Mesendoderm (in vitro differentiated cells): ENCODE measurements at regions not wholly inside any gene's neighbourhood (a gene's known extent, or its start where the extent isn't known, plus 50 kb on each side); places are given as distances from the start of the nearest gene placed in this dataset.

ENCODE experiments used
- DNase-seq: peaks from one replicate; pipeline ENCODE4 v3.0.0; 2013
- H2AK5ac ChIP-seq: 2 replicates; pipeline ENCODE4 v1.6.1; 2013; ENCODE audit warnings: low read length, inconsistent platforms
- H2BK120ac ChIP-seq: 2 replicates; pipeline ENCODE4 v1.6.1; 2013; ENCODE audit warnings: low read depth, mild to moderate bottlenecking, low read length, moderate library complexity, mixed read lengths
- H2BK15ac ChIP-seq: replicated peaks from 2 replicates; pipeline ENCODE4 v1.6.1; 2013; ENCODE audit warnings: low read depth, mild to moderate bottlenecking, moderate library complexity
- H2BK5ac ChIP-seq: 2 replicates; pipeline ENCODE4 v1.6.1; 2013; ENCODE audit warnings: low read length, inconsistent platforms
- H3K18ac ChIP-seq: 2 replicates; pipeline ENCODE4 v1.6.1; 2013; ENCODE audit warnings: mild to moderate bottlenecking, low read length, mixed read lengths
- H3K23ac ChIP-seq: one replicate; pipeline ENCODE4 v1.6.1; 2013; ENCODE audit warnings: low read length
- H3K27ac ChIP-seq: 2 replicates; pipeline ENCODE4 v1.5.1; 2013; ENCODE audit warnings: low read depth, mild to moderate bottlenecking, inconsistent platforms, low read length, moderate library complexity
- H3K27me3 ChIP-seq: 2 replicates; pipeline ENCODE4 v1.6.1; 2013; ENCODE audit warnings: low read length, control low read depth, mild to moderate bottlenecking, inconsistent platforms; ENCODE audit not compliant: insufficient read depth, poor library complexity
- H3K36me3 ChIP-seq: 2 replicates; pipeline ENCODE4 v1.6.1; 2013; ENCODE audit warnings: low read length, inconsistent platforms; ENCODE audit not compliant: control insufficient read depth, insufficient read depth
- H3K4ac ChIP-seq: one replicate; pipeline ENCODE4 v1.6.1; 2013; ENCODE audit warnings: low read depth, mild to moderate bottlenecking, low read length, moderate library complexity
- H3K4me1 ChIP-seq: 2 replicates; pipeline ENCODE4 v1.6.1; 2013; ENCODE audit warnings: low read depth, low read length, inconsistent platforms; ENCODE audit not compliant: control insufficient read depth
- H3K4me2 ChIP-seq: 2 replicates; pipeline ENCODE4 v1.6.1; 2013; ENCODE audit warnings: low read length
- H3K4me3 ChIP-seq: 2 replicates; pipeline ENCODE4 v1.5.1; 2013; ENCODE audit warnings: mild to moderate bottlenecking, low read length
- H3K56ac ChIP-seq: one replicate; pipeline ENCODE4 v1.6.1; 2013; ENCODE audit warnings: low read length
- H3K79me1 ChIP-seq: 2 replicates; pipeline ENCODE4 v1.6.1; 2013; ENCODE audit warnings: low read length, inconsistent platforms
- H3K79me2 ChIP-seq: 2 replicates; pipeline ENCODE4 v1.6.1; 2013; ENCODE audit warnings: mild to moderate bottlenecking, low read length; ENCODE audit not compliant: control insufficient read depth, insufficient read depth
- H3K9ac ChIP-seq: 2 replicates; pipeline ENCODE4 v1.6.1; 2013; ENCODE audit warnings: low read length, inconsistent platforms
- H4K5ac ChIP-seq: one replicate; pipeline ENCODE4 v1.6.1; 2013; ENCODE audit warnings: low read length
- H4K8ac ChIP-seq: one replicate; pipeline ENCODE4 v1.6.1; 2013; ENCODE audit warnings: low read depth, mild to moderate bottlenecking, control low read depth, low read length, moderate library complexity
- WGBS: extraction: QIAGEN DNeasy Blood & Tissue Kit; methylation state at CpG from one replicate; pipeline ENCODE4 v1.1.7; 2013; ENCODE audit warnings: low lambda C conversion rate, missing lambda C conversion rate; ENCODE audit not compliant: insufficient coverage; ENCODE audit errors: extremely low coverage; 5-methylcytosine and 5-hydroxymethylcytosine counted together

DNA sequence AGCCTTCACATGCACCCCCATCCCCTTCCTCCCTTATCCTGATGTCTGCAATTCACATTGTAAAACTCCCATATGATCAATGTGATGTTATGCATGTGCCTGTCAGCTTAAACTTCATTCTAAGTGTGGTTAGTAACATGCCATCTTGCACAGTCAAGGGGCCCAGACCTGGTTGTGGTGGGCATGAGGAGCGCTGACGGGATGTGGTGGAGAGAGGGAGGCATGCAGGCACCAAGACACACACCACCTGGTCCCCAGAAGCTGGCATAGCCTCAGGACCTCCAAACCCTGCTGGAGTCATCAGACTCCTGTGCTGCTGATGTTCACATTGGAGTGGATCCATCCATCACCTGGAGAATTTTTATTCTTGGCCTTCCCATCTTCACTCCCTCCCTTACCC is 90.5 kb upstream of the ABCC4 start:
- Histone ChIP-seq H3K79me1 (no peaks in the 10 kb centered on the region), H3K4me3 (no peak overlapping the region), H3K27ac (no peak overlapping the region), H3K9ac (no peak overlapping the region), H3K36me3 (no peaks in the 10 kb centered on the region), H2BK5ac (no peak overlapping the region), H3K23ac (no peak overlapping the region), H3K4me1 (no peaks in the 10 kb centered on the region), H4K5ac (no peak overlapping the region), H3K4ac (no peak overlapping the region), H2BK15ac (no peak overlapping the region), H3K4me2 (no peak overlapping the region), H3K56ac (no peak overlapping the region), H4K8ac (no peak overlapping the region), H3K27me3 (no peaks in the 10 kb centered on the region), H2BK120ac (no peak overlapping the region), H2AK5ac (no peak overlapping the region), H3K79me2 (no peaks in the 10 kb centered on the region), H3K18ac (no peak overlapping the region)
- WGBS, result no CpG with 5 or more reads among the region's 2 CpGs
- no peak for DNase-seq

DNA sequence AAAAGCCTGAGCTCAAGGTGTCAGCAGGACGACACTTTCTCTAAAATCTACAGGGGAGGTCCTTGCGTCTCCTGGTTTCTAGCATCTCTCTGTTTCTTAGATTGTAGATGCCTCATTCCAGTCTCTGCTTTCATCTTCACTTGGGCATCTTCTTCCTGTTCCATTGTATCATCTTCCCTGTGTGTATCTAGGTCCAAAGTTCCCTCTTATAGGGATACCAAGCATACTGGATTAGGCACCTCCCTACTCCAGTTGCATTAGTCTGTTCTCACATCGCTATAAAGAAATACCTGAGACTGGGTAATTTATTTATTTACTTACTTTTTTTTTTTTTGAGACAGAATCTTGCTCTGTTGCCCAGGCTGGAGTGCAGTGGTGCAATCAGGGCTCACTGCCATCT is 91.3 kb upstream of the ABCC4 start:
- H4K8ac ChIP-seq, result no peak overlapping the region
- H3K36me3 ChIP-seq, result no peaks in the 10 kb centered on the region
- no peak overlapping the region for H2BK120ac ChIP-seq
- no peak overlapping the region for H2BK15ac ChIP-seq
- H3K18ac ChIP-seq, result no peak overlapping the region
- H3K79me1 ChIP-seq, result no peaks in the 10 kb centered on the region
- WGBS, result no CpG with 5 or more reads among the region's 3 CpGs
- H3K9ac ChIP-seq, result no peak overlapping the region
- no peak overlapping the region for H4K5ac ChIP-seq
- no peak overlapping the region for H3K4ac ChIP-seq
- no peaks in the 10 kb centered on the region for H3K79me2 ChIP-seq
- H2AK5ac ChIP-seq, result no peak overlapping the region
- H3K56ac ChIP-seq, result no peak overlapping the region
- H3K4me1 ChIP-seq, result no peaks in the 10 kb centered on the region
- no peak overlapping the region for H3K23ac ChIP-seq
- H3K27ac ChIP-seq, result no peak overlapping the region
- H3K4me3 ChIP-seq, result no peak overlapping the region
- H3K27me3 ChIP-seq, result no peaks in the 10 kb centered on the region
- DNase-seq, result no peak
- no peak overlapping the region for H3K4me2 ChIP-seq
- H2BK5ac ChIP-seq, result no peak overlapping the region

DNA sequence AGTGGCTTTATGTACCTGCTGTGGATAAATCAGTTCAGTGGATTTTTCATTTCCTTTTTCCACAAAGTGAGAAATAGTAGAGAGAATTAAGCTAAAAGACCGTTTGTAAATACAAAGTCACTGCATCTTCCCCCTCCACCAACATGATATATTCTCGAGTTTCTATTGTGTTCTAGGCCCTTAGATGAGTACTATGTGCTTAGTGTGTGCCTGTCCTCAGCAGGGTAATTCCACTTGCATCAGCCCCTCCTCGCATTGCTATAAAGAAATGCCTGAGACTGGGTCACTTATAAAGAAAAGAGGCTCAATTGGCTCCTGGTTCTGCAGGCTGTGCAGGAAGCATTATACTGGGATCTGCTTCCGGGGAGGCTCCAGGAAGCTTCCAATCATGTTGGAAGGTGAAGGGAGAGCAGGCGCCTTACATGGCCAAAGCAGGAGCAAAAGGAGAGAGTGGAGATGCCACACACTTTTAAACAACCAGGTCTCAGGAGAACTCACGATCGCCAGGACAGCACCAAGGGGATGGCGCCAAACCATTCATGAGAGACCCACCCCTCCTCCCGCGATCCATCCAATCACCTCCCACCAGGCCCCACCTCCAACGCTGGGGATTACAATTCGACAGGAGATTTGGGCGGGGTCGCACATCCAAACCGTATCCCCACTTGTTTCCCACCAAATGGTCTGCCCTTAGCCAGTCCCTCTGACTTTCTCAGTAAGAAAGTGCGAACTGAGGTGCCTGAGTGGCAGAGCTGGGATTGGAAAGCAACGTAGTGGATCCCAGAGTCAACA is 102.3 kb upstream of the ABCC4 start:
- no peaks in the 10 kb centered on the region for H3K4me1 ChIP-seq
- peak overlapping the region; percentile 57 for H3K4me3 ChIP-seq
- H3K36me3 ChIP-seq, result no peaks in the 10 kb centered on the region
- H3K56ac ChIP-seq, result peak overlapping the region; percentile 79
- no peaks in the 10 kb centered on the region for H3K27me3 ChIP-seq
- H3K4me2 ChIP-seq, result peak overlapping the region; percentile 100
- H4K5ac ChIP-seq, result no peak overlapping the region
- H3K79me2 ChIP-seq, result no peaks in the 10 kb centered on the region
- H2BK120ac ChIP-seq, result no peak overlapping the region
- no CpG with 5 or more reads among the region's 17 CpGs for WGBS
- peak; percentile 83 for DNase-seq
- H2BK5ac ChIP-seq, result no peak overlapping the region
- no peaks in the 10 kb centered on the region for H3K79me1 ChIP-seq
- no peak overlapping the region for H3K23ac ChIP-seq
- H3K27ac ChIP-seq, result no peak overlapping the region
- H3K9ac ChIP-seq, result peak overlapping the region; percentile 65
- H3K4ac ChIP-seq, result no peak overlapping the region
- H2BK15ac ChIP-seq, result no peak overlapping the region
- H4K8ac ChIP-seq, result no peak overlapping the region
- no peak overlapping the region for H2AK5ac ChIP-seq
- no peak overlapping the region for H3K18ac ChIP-seq

DNA sequence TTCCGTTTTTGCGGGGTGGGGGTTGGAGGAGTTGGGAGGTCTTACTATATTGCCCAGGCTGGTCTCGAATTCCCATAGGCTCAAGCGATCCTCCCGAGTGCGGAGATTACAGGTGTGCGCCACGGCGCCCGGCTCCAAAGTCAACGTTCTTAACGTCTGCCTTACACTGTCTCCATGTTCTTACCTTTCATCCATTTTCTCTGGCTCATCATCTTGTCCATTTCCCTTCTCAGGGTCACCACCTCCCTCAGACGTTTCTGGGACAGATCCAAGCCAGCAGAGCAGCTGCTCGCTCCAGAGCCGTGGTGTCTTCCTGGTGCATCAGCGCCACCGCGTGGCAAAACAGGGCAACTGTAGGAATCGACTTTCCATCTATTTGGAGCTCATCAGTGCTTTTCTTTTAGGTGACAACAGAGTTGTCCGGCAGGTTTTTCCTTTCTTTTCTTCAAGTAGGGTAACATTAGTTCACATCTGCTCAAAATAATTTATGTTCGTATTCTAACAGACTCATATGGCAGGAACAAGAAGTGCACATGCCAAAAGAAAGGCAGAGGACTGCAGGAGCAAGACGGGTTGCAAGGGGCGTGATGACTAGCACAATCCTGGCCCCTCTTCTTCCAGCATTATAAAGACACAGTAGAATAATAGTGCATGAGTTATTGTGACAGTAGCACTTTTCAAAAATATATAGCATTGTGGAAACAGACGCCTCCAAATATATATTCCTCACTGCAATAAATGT is 103.1 kb upstream of the ABCC4 start:
- Histone ChIP-seq H3K4me3 (peak overlapping the region; percentile 57), H2AK5ac (no peak overlapping the region), H4K5ac (no peak overlapping the region), H2BK5ac (no peak overlapping the region), H3K36me3 (no peaks in the 10 kb centered on the region), H3K23ac (no peak overlapping the region), H3K18ac (no peak overlapping the region), H3K4me1 (no peaks in the 10 kb centered on the region), H3K4ac (no peak overlapping the region), H3K4me2 (peak overlapping the region; percentile 100), H4K8ac (no peak overlapping the region), H3K27me3 (no peaks in the 10 kb centered on the region), H3K9ac (peak overlapping the region; percentile 59), H2BK120ac (no peak overlapping the region), H3K79me1 (no peaks in the 10 kb centered on the region), H2BK15ac (no peak overlapping the region), H3K56ac (peak overlapping the region; percentile 79), H3K27ac (no peak overlapping the region), H3K79me2 (no peaks in the 10 kb centered on the region)
- peak; percentile 91 for DNase-seq
- WGBS, result no CpG with 5 or more reads among the region's 24 CpGs

DNA sequence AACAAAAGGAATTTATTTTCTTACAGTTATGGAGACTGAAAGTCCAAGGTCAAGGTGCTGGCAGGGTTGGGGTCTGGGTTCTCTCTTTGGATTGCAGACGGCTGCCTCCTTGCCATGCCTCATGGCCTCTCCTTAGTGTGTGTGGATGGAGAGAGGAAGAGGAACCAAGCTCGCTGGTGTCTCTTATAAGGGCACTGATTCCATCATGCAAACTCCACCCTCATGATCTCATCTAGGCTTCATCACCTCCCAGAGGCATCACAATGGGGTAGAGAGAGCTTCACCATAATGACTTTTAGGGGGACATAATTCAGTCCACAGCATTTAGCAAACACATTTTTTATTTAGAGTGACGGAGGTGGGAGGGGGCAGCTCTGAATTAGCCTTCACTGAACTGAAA is 104.9 kb upstream of the ABCC4 start:
- Histone ChIP-seq H3K4me3 (no peak overlapping the region), H4K8ac (no peak overlapping the region), H3K79me2 (no peaks in the 10 kb centered on the region), H2BK120ac (no peak overlapping the region), H3K27me3 (no peaks in the 10 kb centered on the region), H3K4me1 (no peaks in the 10 kb centered on the region), H3K27ac (no peak overlapping the region), H2BK5ac (no peak overlapping the region), H3K56ac (no peak overlapping the region), H3K23ac (no peak overlapping the region), H3K79me1 (no peaks in the 10 kb centered on the region), H3K4me2 (no peak overlapping the region), H2BK15ac (no peak overlapping the region), H3K18ac (no peak overlapping the region), H4K5ac (no peak overlapping the region), H3K36me3 (no peaks in the 10 kb centered on the region), H2AK5ac (no peak overlapping the region), H3K9ac (no peak overlapping the region), H3K4ac (no peak overlapping the region)
- DNase-seq, result no peak
- WGBS, result no CpG with 5 or more reads among the region's 3 CpGs
